ENCODE measurements at regions not wholly inside any gene's neighbourhood (a gene's known extent, or its start where the extent isn't known, plus 50 kb on each side); places are given as distances from the start of the nearest gene placed in this dataset.

- TF ChIP-seq CTCF (IDR thresholded peaks at IDR 0.05) (no peak), HOXA7 (CRISPR knock-in tag; IDR thresholded peaks at IDR 0.05) (no peak), PHF8 (IDR thresholded peaks at IDR 0.05; ENCODE audit: borderline replicate concordance, low read depth) (no peak), MAZ (IDR thresholded peaks at IDR 0.05; ENCODE audit: borderline replicate concordance, low read depth, low read length) (no peak)
Measured at GRCh38 chr13:71209217-71209616, 657.8 kb downstream of the DACH1 start.
